ENCODE measurements at regions not wholly inside any gene's neighbourhood (a gene's known extent, or its start where the extent isn't known, plus 50 kb on each side); places are given as distances from the start of the nearest gene placed in this dataset.
"Not testable (repeated sequence)": the region's sequence is repeated elsewhere in the genome, so short reads cannot be mapped to it uniquely, and the experiment has no call there.

GRCh38 chrX:114450911-114451310, 133.0 kb upstream of the HTR2C start:
- DNase-seq = no peak

- no peak for DNase-seq
These were observed 132.5 kb upstream of the HTR2C start for GRCh38 chrX:114451397-114451796.

- DNase-seq = no peak
These were observed 121.6 kb upstream of the HTR2C start for GRCh38 chrX:114462266-114462665.

- no peak for DNase-seq
These were observed 118.2 kb upstream of the HTR2C start for GRCh38 chrX:114465689-114466088.

GRCh38 chrX:114472008-114472407, 111.9 kb upstream of the HTR2C start:
- not testable (repeated sequence) for DNase-seq

GRCh38 chrX:114472788-114473187, 111.1 kb upstream of the HTR2C start:
- DNase-seq = no peak

GRCh38 chrX:114500622-114501021, 83.3 kb upstream of the HTR2C start:
- peak; percentile 1 for DNase-seq

GRCh38 chrX:114508756-114509155, 75.1 kb upstream of the HTR2C start:
- DNase-seq = no peak

GRCh38 chrX:114519524-114519923, 64.4 kb upstream of the HTR2C start:
- no peak for DNase-seq

GRCh38 chrX:114520701-114521100, 63.2 kb upstream of the HTR2C start:
- DNase-seq = not testable (repeated sequence)

- DNase-seq = no peak
These were observed 51.6 kb upstream of the HTR2C start for GRCh38 chrX:114532111-114532805.

Data from hematopoietic multipotent progenitor cell treated with erythropoietin and hydrocortisone succinate and interleukin-3 and kit ligand, for 8 days (in vitro differentiated cells).